Sigmoid colon (tissue), 6 donors: ENCODE measurements at regions not wholly inside any gene's neighbourhood (a gene's known extent, or its start where the extent isn't known, plus 50 kb on each side); places are given as distances from the start of the nearest gene placed in this dataset.

ENCODE experiments used
- DNase-seq: peaks from one replicate; pipeline ENCODE4 v3.0.0-alpha.2; 2019
- H3K27ac ChIP-seq, 4 donors: fragments of 200-600 bp; sonication (generic); one replicate each; pipeline ENCODE4 v1.5.1; 2016 to 2019; ENCODE audit warnings: mild to moderate bottlenecking in 1 of 4
- H3K27me3 ChIP-seq, 3 donors: fragments of 200-600 bp; sonication (generic); one replicate each; pipeline ENCODE4 v1.5.1; 2019; ENCODE audit warnings: mild to moderate bottlenecking in 1 of 3
- H3K36me3 ChIP-seq, 4 donors: fragments of 200-600 bp; sonication (generic); one replicate each; pipeline ENCODE4 v1.5.1; 2016 to 2019
- H3K4me1 ChIP-seq, 4 donors: fragments of 200-600 bp; sonication (generic); one replicate each; pipeline ENCODE4 v1.5.1; 2017 to 2019
- H3K4me3 ChIP-seq, 4 donors: fragments of 200-600 bp; sonication (generic); one replicate each; pipeline ENCODE4 v1.5.1; 2017 to 2019; ENCODE audit warnings: mild to moderate bottlenecking in 2 of 4, moderate library complexity in 1 of 4
- H3K9me3 ChIP-seq, 4 donors: fragments of 200-600 bp in 3 of 4; sonication (generic) in 3 of 4; one replicate each; pipeline versions ENCODE4 v1.5.1 to v1.6.1; 2013 to 2019
- CTCF ChIP-seq, 4 experiments: fragments of 450-650 bp in 3 of 4; fragments of 200-600 bp in 1 of 4; IDR thresholded peaks; one replicate each; pipeline ENCODE4 v1.5.1; 2016 to 2019; ENCODE audit warnings: antibody characterized with exemption in 4 of 4, mild to moderate bottlenecking in 3 of 4, moderate library complexity in 2 of 4
- EP300 ChIP-seq, 4 donors: sonication (generic); formaldehyde crosslinking; IDR thresholded peaks; one replicate each; pipeline ENCODE4 v1.6.1; 2017; ENCODE audit warnings: antibody characterized with exemption in 4 of 4
- POLR2A ChIP-seq, 2 donors: fragments of 450-650 bp; IDR thresholded peaks; one replicate each; pipeline ENCODE4 v1.6.1; 2016; ENCODE audit warnings: antibody characterized with exemption in 2 of 2, mild to moderate bottlenecking in 2 of 2, moderate library complexity in 2 of 2
- POLR2AphosphoS5 ChIP-seq, 4 donors: sonication (generic); formaldehyde crosslinking; IDR thresholded peaks; one replicate each; pipeline ENCODE4 v1.6.1; 2017; ENCODE audit warnings: antibody characterized with exemption in 4 of 4
- WGBS, 2 donors: extraction: QIAGEN DNeasy Blood & Tissue Kit; methylation state at CpG; one replicate each; pipeline ENCODE4 v1.1.7; 2013; 5-methylcytosine and 5-hydroxymethylcytosine counted together
- intact Hi-C: fragments of 100-400 bp; cut with DNase I; formaldehyde crosslinking; loops from one replicate; pipeline ENCODE4 v1.15.1; 2023
- donor health status: healthy with polysubstance abuse.
- donor health status: healthy.

- TF ChIP-seq POLR2A (IDR thresholded peaks at IDR 0.05) (no peak), CTCF (IDR thresholded peaks at IDR 0.05) (no peak), EP300 (IDR thresholded peaks at IDR 0.05) (no peak), POLR2AphosphoS5 (IDR thresholded peaks at IDR 0.05) (no peak)
- H3K36me3 ChIP-seq = no peaks in the 10 kb centered on the region
- WGBS, 2 donors = 21 to 43% methylated on average over 6 of the region's 6 CpGs
- peaks cover 0 to 10% (median 7%) of the 10 kb centered on the region in 4 donors for H3K4me1 ChIP-seq
- no peaks in the 10 kb centered on the region for H3K9me3 ChIP-seq
- H3K27me3 ChIP-seq = no peaks in the 10 kb centered on the region
- DNase-seq = no peak
- intact Hi-C loops = no loop called here
- no peak overlapping the region for H3K4me3 ChIP-seq
- H3K27ac ChIP-seq = no peak overlapping the region
Measured at GRCh38 chr4:110904435-110905065, 281.7 kb upstream of the PITX2 start.

- Histone ChIP-seq H3K27me3 (no peaks in the 10 kb centered on the region), H3K27ac (no peak overlapping the region), H3K36me3 (no peaks in the 10 kb centered on the region), H3K4me1 (peaks cover 0 to 2% (median under 1%) of the 10 kb centered on the region in 4 donors), H3K4me3 (no peak overlapping the region), H3K9me3 (no peaks in the 10 kb centered on the region)
- intact Hi-C loops = no loop called here
- no peak for DNase-seq
- TF ChIP-seq CTCF (IDR thresholded peaks at IDR 0.05) (no peak), EP300 (IDR thresholded peaks at IDR 0.05) (no peak), POLR2AphosphoS5 (IDR thresholded peaks at IDR 0.05) (no peak), POLR2A (IDR thresholded peaks at IDR 0.05) (no peak)
Measured at GRCh38 chr4:110905367-110905766, 282.5 kb upstream of the PITX2 start.

GRCh38 chr4:110907801-110908313 lies 285.0 kb upstream of the PITX2 start:
- H3K4me1 ChIP-seq = no peaks in the 10 kb centered on the region
- H3K9me3 ChIP-seq = no peaks in the 10 kb centered on the region
- TF ChIP-seq POLR2A (IDR thresholded peaks at IDR 0.05) (no peak), EP300 (IDR thresholded peaks at IDR 0.05) (no peak), CTCF (IDR thresholded peaks at IDR 0.05) (no peak), POLR2AphosphoS5 (IDR thresholded peaks at IDR 0.05) (no peak)
- 74 to 78% methylated on average over 1 of the region's 1 CpG for WGBS, 2 donors
- intact Hi-C loops = no loop called here
- H3K27me3 ChIP-seq = no peaks in the 10 kb centered on the region
- H3K4me3 ChIP-seq = no peak overlapping the region
- DNase-seq = no peak
- H3K27ac ChIP-seq = no peak overlapping the region
- no peaks in the 10 kb centered on the region for H3K36me3 ChIP-seq

- intact Hi-C loops = no loop called here
- H3K27ac ChIP-seq = no peak overlapping the region
- no peak overlapping the region for H3K4me3 ChIP-seq
- no peaks in the 10 kb centered on the region for H3K9me3 ChIP-seq
- DNase-seq = no peak
- H3K36me3 ChIP-seq = no peaks in the 10 kb centered on the region
- H3K4me1 ChIP-seq = no peaks in the 10 kb centered on the region
- H3K27me3 ChIP-seq = no peaks in the 10 kb centered on the region
- WGBS, 2 donors = 93 to 94% methylated on average over 3 of the region's 3 CpGs
- no peak for TF ChIP-seq EP300 (IDR thresholded peaks at IDR 0.05)
- TF ChIP-seq CTCF (IDR thresholded peaks at IDR 0.05) = no peak
- no peak for TF ChIP-seq POLR2A (IDR thresholded peaks at IDR 0.05)
- no peak for TF ChIP-seq POLR2AphosphoS5 (IDR thresholded peaks at IDR 0.05)
Measured at GRCh38 chr4:110914791-110915190, 291.9 kb upstream of the PITX2 start.

- no peaks in the 10 kb centered on the region for H3K27me3 ChIP-seq
- TF ChIP-seq EP300 (IDR thresholded peaks at IDR 0.05) (no peak), CTCF (IDR thresholded peaks at IDR 0.05) (no peak), POLR2AphosphoS5 (IDR thresholded peaks at IDR 0.05) (no peak), POLR2A (IDR thresholded peaks at IDR 0.05) (no peak)
- 58 to 63% methylated on average over 3 of the region's 3 CpGs for WGBS, 2 donors
- H3K9me3 ChIP-seq = no peaks in the 10 kb centered on the region
- intact Hi-C loops = no loop called here
- no peaks in the 10 kb centered on the region for H3K36me3 ChIP-seq
- no peak overlapping the region for H3K27ac ChIP-seq
- no peaks in the 10 kb centered on the region for H3K4me1 ChIP-seq
- no peak for DNase-seq
- H3K4me3 ChIP-seq = no peak overlapping the region
Measured at GRCh38 chr4:110915301-110915700, 292.4 kb upstream of the PITX2 start.
